ENCODE measurements at regions not wholly inside any gene's neighbourhood (a gene's known extent, or its start where the extent isn't known, plus 50 kb on each side); places are given as distances from the start of the nearest gene placed in this dataset.

DNA sequence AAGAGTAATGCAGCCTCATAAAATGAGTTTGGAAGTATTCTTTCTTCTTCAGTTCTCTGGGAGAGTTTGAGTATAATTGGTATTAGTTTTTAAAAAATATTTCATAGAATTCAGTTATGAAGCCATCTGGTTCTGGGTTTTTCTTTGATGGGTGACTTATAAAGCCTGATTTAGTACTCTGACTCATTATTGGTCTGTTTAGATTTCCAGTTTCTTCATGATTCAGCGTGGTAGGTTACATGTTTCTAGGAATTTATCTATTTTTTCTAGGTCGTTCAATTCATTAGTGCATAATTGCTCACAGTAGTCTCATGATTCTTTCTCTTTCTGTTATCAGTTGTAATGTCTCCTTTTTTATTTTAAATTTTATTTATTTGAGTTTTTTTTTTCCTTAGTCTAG lies 111.2 kb downstream of the CEP44 start:
- no peak for TF ChIP-seq POLR2A (IDR thresholded peaks at IDR 0.05)
- TF ChIP-seq, protein P1, sequence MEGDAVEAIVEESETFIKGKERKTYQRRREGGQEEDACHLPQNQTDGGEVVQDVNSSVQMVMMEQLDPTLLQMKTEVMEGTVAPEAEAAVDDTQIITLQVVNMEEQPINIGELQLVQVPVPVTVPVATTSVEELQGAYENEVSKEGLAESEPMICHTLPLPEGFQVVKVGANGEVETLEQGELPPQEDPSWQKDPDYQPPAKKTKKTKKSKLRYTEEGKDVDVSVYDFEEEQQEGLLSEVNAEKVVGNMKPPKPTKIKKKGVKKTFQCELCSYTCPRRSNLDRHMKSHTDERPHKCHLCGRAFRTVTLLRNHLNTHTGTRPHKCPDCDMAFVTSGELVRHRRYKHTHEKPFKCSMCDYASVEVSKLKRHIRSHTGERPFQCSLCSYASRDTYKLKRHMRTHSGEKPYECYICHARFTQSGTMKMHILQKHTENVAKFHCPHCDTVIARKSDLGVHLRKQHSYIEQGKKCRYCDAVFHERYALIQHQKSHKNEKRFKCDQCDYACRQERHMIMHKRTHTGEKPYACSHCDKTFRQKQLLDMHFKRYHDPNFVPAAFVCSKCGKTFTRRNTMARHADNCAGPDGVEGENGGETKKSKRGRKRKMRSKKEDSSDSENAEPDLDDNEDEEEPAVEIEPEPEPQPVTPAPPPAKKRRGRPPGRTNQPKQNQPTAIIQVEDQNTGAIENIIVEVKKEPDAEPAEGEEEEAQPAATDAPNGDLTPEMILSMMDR (IDR thresholded peaks at IDR 0.05), result no peak

Measured in heart left ventricle (tissue), 13 donors.